Hepatocyte (in vitro differentiated cells): ENCODE measurements at regions not wholly inside any gene's neighbourhood (a gene's known extent, or its start where the extent isn't known, plus 50 kb on each side); places are given as distances from the start of the nearest gene placed in this dataset.
A peak's percentile ranks its signal among the peaks of the same experiment; 100 is the strongest.

Source experiments
- DNase-seq: peaks from one replicate; pipeline ENCODE4 v3.0.0-alpha.2; 2016; ENCODE audit warnings: low spot score
- H2AFZ ChIP-seq: fragments of 200-600 bp; sonication (generic); 2 replicates; pipeline ENCODE4 v1.6.0; 2016; ENCODE audit warnings: antibody characterized with exemption, mild to moderate bottlenecking
- H3K27ac ChIP-seq: fragments of 200-600 bp; sonication (generic); 2 replicates; pipeline ENCODE4 v1.5.1; 2016; ENCODE audit warnings: mild to moderate bottlenecking
- H3K27me3 ChIP-seq: fragments of 200-600 bp; sonication (generic); 2 replicates; pipeline ENCODE4 v1.6.1; 2016
- H3K36me3 ChIP-seq: fragments of 200-600 bp; sonication (generic); replicated peaks from 2 replicates; pipeline ENCODE4 v1.5.1; 2016; ENCODE audit warnings: low read depth; ENCODE audit not compliant: insufficient read depth
- H3K4me1 ChIP-seq: fragments of 200-600 bp; sonication (generic); 2 replicates; pipeline ENCODE4 v1.5.1; 2016; ENCODE audit warnings: mild to moderate bottlenecking, moderate library complexity; ENCODE audit not compliant: insufficient read depth
- H3K4me2 ChIP-seq: fragments of 200-600 bp; sonication (generic); 2 replicates; pipeline ENCODE4 v1.6.0; 2016
- H3K4me3 ChIP-seq: fragments of 200-600 bp; sonication (generic); 2 replicates; pipeline ENCODE4 v1.5.1; 2016; ENCODE audit warnings: mild to moderate bottlenecking
- H3K79me2 ChIP-seq: fragments of 200-600 bp; sonication (generic); 2 replicates; pipeline ENCODE4 v1.6.0; 2017; ENCODE audit warnings: mild to moderate bottlenecking
- H3K9me2 ChIP-seq: fragments of 200-600 bp; sonication (generic); replicated peaks from 2 replicates; pipeline ENCODE4 v1.6.0; 2017; ENCODE audit warnings: mild to moderate bottlenecking; ENCODE audit not compliant: insufficient read depth
- H3K9me3 ChIP-seq: fragments of 200-600 bp; sonication (generic); 2 replicates; pipeline ENCODE4 v1.5.1; 2016; ENCODE audit warnings: low read depth, mild to moderate bottlenecking
- H4K20me1 ChIP-seq: fragments of 200-600 bp; sonication (generic); 2 replicates; pipeline ENCODE4 v1.6.0; 2016; ENCODE audit warnings: mild to moderate bottlenecking; ENCODE audit not compliant: insufficient read depth, poor library complexity, severe bottlenecking
- EZH2 ChIP-seq: fragments of 200-600 bp; sonication (generic); IDR thresholded peaks from 2 replicates; pipeline ENCODE4 v1.6.1; 2016; ENCODE audit warnings: antibody characterized with exemption, mild to moderate bottlenecking, borderline replicate concordance
- EZH2phosphoT487 ChIP-seq: fragments of 200-600 bp; sonication (generic); IDR thresholded peaks from one replicate; pipeline ENCODE4 v1.6.1; 2018; ENCODE audit warnings: antibody characterized with exemption, mild to moderate bottlenecking, low read depth, moderate library complexity; ENCODE audit not compliant: unreplicated experiment, severe bottlenecking
- WGBS: methylation state at CpG from one replicate; pipeline ENCODE4 v1.1.6; 2016; ENCODE audit warnings: low lambda C conversion rate; ENCODE audit errors: missing lambda C conversion rate; 5-methylcytosine and 5-hydroxymethylcytosine counted together
- TF ChIP-seq, protein P1 (sequence below): fragments of 200-600 bp; sonication (generic); IDR thresholded peaks from 2 replicates; pipeline ENCODE4 v1.5.1; 2016; ENCODE audit warnings: antibody characterized with exemption, mild to moderate bottlenecking; ENCODE audit not compliant: poor library complexity

GRCh38 chr5:118042076-118042475 is 946.3 kb downstream of the DTWD2 start:
- 75% methylated on average over 2 of the region's 2 CpGs for WGBS
- no peak for DNase-seq

GRCh38 chr5:118040496-118040895 is 947.9 kb downstream of the DTWD2 start:
- Histone ChIP-seq H3K9me3 (no peaks in the 10 kb centered on the region), H3K4me2 (no peak overlapping the region), H3K4me1 (no peaks in the 10 kb centered on the region), H3K27ac (no peak overlapping the region), H3K9me2 (no peaks in the 10 kb centered on the region), H2AFZ (no peak overlapping the region), H3K27me3 (no peaks in the 10 kb centered on the region), H3K36me3 (no peaks in the 10 kb centered on the region), H3K79me2 (no peaks in the 10 kb centered on the region), H3K4me3 (no peak overlapping the region), H4K20me1 (no peaks in the 10 kb centered on the region)
- no peak for DNase-seq
- 70% methylated on average over 1 of the region's 1 CpG for WGBS
- TF ChIP-seq EZH2 (no peak), EZH2phosphoT487 (no peak)
- TF ChIP-seq, protein P1, sequence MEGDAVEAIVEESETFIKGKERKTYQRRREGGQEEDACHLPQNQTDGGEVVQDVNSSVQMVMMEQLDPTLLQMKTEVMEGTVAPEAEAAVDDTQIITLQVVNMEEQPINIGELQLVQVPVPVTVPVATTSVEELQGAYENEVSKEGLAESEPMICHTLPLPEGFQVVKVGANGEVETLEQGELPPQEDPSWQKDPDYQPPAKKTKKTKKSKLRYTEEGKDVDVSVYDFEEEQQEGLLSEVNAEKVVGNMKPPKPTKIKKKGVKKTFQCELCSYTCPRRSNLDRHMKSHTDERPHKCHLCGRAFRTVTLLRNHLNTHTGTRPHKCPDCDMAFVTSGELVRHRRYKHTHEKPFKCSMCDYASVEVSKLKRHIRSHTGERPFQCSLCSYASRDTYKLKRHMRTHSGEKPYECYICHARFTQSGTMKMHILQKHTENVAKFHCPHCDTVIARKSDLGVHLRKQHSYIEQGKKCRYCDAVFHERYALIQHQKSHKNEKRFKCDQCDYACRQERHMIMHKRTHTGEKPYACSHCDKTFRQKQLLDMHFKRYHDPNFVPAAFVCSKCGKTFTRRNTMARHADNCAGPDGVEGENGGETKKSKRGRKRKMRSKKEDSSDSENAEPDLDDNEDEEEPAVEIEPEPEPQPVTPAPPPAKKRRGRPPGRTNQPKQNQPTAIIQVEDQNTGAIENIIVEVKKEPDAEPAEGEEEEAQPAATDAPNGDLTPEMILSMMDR, result no peak

More at GRCh38 chr5:118042076-118042475, 946.3 kb downstream of the DTWD2 start:
- no peaks in the 10 kb centered on the region for H3K79me2 ChIP-seq
- H2AFZ ChIP-seq, result no peak overlapping the region
- H3K4me3 ChIP-seq, result no peak overlapping the region
- TF ChIP-seq, protein P1, result peak; percentile 53
- no peak for TF ChIP-seq EZH2
- TF ChIP-seq EZH2phosphoT487, result no peak
- H3K27me3 ChIP-seq, result no peaks in the 10 kb centered on the region
- no peak overlapping the region for H3K4me2 ChIP-seq
- no peaks in the 10 kb centered on the region for H3K4me1 ChIP-seq
- no peaks in the 10 kb centered on the region for H3K9me2 ChIP-seq
- no peaks in the 10 kb centered on the region for H3K9me3 ChIP-seq
- no peaks in the 10 kb centered on the region for H3K36me3 ChIP-seq
- no peaks in the 10 kb centered on the region for H4K20me1 ChIP-seq
- no peak overlapping the region for H3K27ac ChIP-seq

GRCh38 chr5:118033686-118034338 is 954.5 kb downstream of the DTWD2 start:
- no peaks in the 10 kb centered on the region for H3K4me1 ChIP-seq
- no peaks in the 10 kb centered on the region for H3K9me2 ChIP-seq
- H4K20me1 ChIP-seq, result no peaks in the 10 kb centered on the region
- H2AFZ ChIP-seq, result no peak overlapping the region
- H3K4me2 ChIP-seq, result no peak overlapping the region
- H3K27me3 ChIP-seq, result no peaks in the 10 kb centered on the region
- H3K27ac ChIP-seq, result no peak overlapping the region
- TF ChIP-seq, protein P1, result no peak
- TF ChIP-seq EZH2phosphoT487 (no peak), EZH2 (no peak)
- H3K9me3 ChIP-seq, result no peaks in the 10 kb centered on the region
- no peak overlapping the region for H3K4me3 ChIP-seq
- no peak for DNase-seq
- H3K36me3 ChIP-seq, result no peaks in the 10 kb centered on the region
- WGBS, result 97% methylated on average over 13 of the region's 31 CpGs
- no peaks in the 10 kb centered on the region for H3K79me2 ChIP-seq

GRCh38 chr5:118029807-118030206 is 958.5 kb downstream of the DTWD2 start:
- H3K4me3 ChIP-seq, result no peak overlapping the region
- no peaks in the 10 kb centered on the region for H3K4me1 ChIP-seq
- no peaks in the 10 kb centered on the region for H3K36me3 ChIP-seq
- no peaks in the 10 kb centered on the region for H3K27me3 ChIP-seq
- no peak overlapping the region for H3K4me2 ChIP-seq
- no peak overlapping the region for H3K27ac ChIP-seq
- H3K9me3 ChIP-seq, result no peaks in the 10 kb centered on the region
- WGBS, result 79% methylated on average over 1 of the region's 1 CpG
- no peaks in the 10 kb centered on the region for H3K79me2 ChIP-seq
- no peak for DNase-seq
- H2AFZ ChIP-seq, result no peak overlapping the region
- no peaks in the 10 kb centered on the region for H3K9me2 ChIP-seq
- TF ChIP-seq, protein P1, result no peak
- TF ChIP-seq EZH2 (no peak), EZH2phosphoT487 (no peak)
- no peaks in the 10 kb centered on the region for H4K20me1 ChIP-seq
